ENCODE measurements at regions not wholly inside any gene's neighbourhood (a gene's known extent, or its start where the extent isn't known, plus 50 kb on each side); places are given as distances from the start of the nearest gene placed in this dataset.

DNA sequence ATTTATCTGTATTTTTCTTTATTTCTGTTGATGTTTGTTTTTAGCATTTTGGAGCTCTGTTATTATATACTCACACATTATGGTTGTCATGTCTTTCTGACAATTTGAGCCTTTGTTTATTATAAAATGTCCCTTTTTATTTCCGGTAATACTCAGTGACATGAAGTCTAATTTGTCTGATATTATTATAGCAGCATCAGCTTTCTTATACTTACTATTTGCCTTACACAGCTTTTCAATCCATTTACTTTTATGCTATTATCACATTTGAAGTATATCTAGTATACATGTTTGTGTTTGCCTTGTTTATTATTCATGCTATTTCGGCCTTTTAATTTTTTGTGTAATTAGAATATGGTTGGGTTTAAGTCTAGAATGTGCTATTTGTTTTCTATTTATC lies 430.6 kb upstream of the FANCL start:
- no peak for DNase-seq

DNA sequence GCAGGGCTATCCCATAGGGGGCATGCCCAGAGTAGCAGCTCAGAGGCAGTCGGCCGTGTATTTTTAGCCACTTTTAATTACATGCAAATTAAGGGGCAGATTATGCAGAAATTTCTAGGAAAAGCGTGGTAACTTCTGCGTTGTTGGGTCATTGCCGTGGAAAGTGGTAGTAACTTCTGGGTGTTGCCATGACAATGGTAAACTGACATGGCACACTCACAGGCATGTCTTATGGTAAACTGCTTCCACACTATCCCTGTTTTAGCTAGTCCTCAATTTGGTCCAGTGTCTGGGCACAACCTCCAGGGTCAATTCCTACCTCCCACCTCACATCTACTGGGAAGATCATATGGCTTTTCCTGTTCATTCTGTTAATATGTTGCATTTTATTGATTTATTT lies 428.9 kb upstream of the FANCL start:
- DNase-seq = no peak

- DNase-seq = no peak
These were observed 426.1 kb upstream of the FANCL start for GRCh38 chr2:58667137-58667774.

- no peak for DNase-seq
These were observed 425.3 kb upstream of the FANCL start for GRCh38 chr2:58666323-58666970.

GRCh38 chr2:58665154-58665553 lies 424.0 kb upstream of the FANCL start:
- no peak for DNase-seq

GRCh38 chr2:58664523-58665151 lies 423.5 kb upstream of the FANCL start:
- no peak for DNase-seq

DNA sequence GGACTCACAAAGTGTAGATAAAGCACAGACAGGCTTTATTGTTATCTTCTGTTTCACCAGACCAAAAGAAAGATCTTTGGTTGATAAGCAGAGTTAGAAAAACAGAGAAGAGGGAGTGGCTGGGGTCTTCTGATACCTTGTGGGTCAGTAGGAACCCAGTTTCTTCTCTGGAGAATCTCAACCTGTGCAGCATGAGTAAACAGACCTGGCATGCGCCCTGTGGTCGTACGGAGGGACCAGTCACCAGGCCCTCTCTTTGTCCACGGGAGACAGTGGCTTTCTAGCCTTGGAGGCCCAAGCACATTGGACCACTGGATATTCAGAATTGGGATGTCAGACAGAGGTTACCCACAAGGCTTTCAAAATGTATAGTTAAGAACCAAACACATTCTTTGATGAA lies 418.9 kb upstream of the FANCL start:
- no peak for DNase-seq

GRCh38 chr2:58655152-58655551 lies 414.0 kb upstream of the FANCL start:
- DNase-seq = no peak

DNA sequence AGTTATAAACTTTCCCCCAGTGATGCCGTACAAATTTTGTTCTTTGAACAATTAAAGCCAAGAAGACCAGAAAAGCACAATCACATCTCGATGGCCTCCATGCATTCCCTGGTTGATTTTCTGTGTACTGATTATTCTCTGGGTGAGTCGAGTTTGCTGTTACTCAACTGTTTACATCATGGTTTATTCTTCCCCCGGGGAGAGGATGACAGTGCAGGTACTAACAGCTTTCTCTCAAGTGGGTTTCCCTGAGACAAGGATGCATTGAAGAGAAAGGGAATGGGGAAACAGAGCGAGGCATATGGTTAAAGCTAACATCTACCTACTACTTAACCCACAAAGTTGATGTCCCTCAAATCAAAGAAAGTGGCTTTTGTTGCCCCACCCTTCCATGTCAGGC lies 410.8 kb upstream of the FANCL start:
- DNase-seq = no peak

- no peak for DNase-seq
These were observed 409.7 kb upstream of the FANCL start for GRCh38 chr2:58650781-58651180.

DNA sequence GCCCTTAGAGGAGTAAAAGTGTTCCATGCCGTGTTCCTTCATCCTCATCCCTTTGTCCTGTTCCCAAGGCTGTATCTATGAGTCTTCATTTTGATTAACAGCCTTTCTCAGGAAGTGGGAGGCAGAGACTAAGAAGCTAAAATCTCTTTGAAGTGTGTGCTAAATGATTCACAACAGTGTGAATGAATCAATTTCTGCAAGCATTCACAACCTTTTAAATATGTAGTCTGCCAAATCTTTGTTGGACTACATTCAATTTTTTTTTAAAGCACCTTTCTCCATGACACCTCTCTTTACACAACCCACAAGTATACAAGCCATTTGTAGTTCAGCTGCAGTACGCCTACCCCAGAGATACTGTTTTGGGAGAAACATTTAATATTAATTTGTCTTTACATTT lies 408.6 kb upstream of the FANCL start:
- no peak for DNase-seq

DNA sequence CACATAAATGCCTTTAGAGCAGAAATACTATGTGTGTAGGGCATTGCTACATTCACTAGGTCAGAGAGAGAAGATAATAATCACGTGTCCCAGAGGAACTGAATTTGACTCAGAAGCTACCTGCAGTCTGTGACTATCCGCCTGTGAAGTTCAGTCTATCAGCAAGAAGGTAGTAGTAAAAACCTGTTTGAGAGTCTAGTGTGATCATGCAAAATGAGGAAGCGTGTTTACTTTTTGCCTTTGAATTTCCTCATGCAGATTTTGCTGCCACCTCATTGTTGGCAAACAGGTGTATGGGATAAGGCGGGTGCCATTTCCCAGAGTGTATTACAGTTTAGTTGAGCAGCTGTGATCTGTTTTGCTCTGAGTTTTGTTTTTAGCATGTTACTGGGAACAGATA lies 403.9 kb upstream of the FANCL start:
- no peak for DNase-seq

DNA sequence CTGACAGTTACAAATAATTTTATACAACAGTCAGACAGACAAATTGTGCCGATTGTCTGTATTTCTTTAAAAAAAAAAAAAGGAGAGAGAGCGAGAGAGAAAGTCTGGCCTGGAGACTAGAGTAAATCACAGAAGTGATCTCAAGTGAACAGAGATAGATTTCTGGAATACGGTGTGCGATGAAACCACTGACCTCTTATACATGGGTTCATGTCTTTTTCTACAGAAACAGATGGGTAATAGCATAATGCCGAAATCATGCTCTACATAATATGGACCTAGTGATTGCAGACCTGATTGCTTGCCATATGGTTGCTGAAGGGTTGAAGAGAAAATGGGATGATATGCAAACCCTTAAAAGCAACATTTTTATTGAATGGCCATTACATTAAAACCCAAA lies 403.3 kb upstream of the FANCL start:
- DNase-seq = no peak

DNA sequence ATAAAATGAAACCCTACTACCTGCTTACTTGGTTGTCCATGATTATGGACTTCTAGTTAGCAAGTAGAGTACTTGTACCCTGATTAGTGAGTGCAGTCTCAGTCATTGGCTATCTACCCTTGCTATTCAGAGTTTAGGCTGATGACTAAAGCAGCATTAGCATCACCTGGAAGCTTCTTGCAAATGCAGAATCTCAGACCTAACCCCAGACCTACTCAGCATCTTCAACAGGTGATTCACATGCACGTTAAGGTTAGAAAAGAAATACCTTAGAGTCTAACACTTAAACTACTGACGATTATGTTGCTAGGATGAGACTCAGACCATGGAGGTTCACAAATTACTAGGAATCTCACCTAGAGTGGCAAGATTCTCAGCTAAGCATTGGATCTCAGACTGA lies 399.9 kb upstream of the FANCL start:
- no peak for DNase-seq

DNA sequence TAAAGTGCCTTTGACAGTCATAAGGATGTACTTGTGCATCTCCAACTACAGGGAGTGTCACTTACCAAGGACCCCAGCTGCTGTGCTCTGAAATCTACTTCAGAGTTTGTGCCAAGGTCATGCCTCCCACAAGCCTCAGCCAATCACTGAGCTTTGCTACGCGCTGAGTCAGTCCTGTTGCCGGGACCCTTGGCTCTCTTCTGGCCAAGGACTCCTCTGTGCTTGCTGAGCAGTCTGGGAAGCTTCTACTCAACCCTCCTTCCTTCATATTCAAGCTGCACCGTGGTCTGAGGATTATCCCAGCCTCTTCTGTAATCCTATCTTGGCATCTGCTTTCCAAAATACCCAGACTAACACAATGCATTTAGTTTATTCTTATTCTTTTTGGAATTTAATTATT lies 398.9 kb upstream of the FANCL start:
- DNase-seq = no peak

DNA sequence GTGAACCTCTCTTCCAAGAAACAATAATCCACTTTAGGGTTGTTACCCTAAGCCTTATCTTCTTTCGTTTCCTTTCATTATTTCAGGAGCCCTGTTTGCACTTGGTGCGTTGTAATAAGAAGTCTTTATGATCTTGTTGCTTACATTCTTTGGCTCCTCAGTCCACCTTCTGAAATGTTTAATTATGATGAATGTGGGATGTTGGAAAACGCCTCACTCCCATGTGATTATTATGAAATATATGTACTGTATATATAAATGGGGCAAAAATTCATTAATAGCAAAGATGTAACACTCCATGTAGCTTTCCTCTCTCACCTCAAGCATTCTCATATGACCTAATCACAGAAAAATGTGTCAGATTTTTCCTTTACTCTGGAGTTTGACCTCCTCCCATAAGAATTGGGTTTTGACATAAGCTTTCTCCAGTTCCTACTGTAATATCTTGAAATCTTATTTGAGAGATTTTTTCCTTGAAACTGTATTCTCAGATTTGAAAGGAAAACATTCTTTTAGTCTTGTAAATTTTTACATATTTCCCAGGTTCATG lies 397.2 kb upstream of the FANCL start:
- DNase-seq = no peak

DNA sequence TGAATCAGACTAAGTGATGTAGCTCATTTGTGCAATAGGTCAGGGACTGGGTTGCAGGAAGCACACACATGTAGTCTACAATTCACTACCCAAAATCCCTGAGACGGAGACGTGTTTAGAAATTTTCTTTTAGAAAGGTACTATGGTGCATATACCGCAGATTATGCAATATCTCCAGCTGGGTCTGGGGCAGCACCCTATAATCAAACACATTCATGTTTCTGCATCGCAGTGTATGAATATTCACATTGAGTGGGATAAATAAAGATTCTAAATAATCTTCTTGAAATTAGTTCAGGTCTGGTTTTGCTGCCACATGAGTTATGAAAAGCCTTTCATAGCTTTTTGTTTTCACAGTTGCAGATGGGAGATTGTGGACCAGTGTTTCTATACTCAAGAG lies 395.7 kb upstream of the FANCL start:
- no peak for DNase-seq

GRCh38 chr2:58635801-58636375 lies 394.8 kb upstream of the FANCL start:
- no peak for DNase-seq

DNA sequence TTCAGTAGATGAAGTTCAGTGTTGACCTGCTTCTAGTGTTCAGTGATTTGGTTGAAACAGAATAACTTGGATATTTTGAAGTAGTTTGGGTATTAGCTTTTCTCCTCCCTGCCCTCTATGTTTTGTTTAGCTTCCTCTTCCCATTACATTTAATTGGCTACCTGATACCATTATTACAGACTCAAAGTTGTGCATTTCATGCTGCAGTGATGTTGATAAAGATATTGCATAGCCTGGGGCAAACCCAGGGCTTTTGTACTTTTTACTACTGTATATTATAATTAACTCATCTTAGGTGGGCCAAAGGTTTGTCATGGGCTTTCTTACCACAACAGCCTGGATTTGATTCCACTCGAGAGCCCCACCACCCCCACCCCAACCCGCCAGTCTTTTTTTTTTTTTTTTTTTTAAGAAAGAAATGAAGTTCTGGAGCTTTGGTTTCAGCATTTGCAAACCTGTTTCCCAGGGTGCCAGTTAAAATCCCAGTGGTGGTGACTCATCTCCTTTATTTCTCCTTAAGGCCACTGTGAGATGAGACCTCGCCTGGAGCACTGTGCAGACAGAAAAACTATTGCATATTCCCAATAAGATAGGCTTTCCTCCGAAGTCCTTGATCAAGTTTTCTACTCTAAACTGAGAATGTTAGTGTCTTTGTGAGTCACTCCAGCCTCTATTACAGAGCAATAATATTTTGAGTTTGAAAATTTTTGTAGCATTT lies 393.7 kb upstream of the FANCL start:
- no peak for DNase-seq

DNA sequence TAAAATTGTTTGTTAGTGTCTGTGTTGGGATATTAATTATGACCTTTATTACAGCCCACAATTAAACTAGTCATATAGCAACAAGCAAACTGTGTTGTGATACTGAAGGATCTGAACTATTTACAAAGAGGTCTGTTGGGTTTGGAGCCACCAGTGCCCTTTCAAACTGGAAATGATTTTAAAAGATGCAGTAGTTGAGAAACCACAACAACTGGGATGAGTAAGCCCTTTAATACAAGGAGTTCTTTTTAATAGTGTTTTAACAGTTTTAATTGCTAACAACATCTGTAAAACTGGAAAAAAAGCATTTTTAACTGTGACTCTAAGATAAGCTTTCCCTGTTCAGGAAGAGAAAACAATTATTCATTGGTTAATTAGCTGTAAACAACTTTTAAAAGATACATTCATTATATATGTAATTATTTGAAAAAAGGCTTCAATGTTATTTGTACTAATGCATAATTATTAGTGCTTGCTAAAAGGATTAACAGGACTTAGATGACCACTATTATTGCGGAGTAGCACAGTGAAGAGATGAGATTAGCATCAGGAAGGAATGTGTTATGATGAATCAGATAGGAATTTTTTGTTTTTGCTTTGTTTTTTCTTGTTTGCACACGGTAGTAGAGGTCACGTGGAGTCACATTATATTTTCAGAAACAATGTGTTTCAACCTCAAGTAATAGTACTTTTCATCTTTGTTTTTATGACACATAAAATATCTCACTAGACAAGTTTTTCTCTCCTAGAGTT lies 392.7 kb upstream of the FANCL start:
- DNase-seq = no peak

DNA sequence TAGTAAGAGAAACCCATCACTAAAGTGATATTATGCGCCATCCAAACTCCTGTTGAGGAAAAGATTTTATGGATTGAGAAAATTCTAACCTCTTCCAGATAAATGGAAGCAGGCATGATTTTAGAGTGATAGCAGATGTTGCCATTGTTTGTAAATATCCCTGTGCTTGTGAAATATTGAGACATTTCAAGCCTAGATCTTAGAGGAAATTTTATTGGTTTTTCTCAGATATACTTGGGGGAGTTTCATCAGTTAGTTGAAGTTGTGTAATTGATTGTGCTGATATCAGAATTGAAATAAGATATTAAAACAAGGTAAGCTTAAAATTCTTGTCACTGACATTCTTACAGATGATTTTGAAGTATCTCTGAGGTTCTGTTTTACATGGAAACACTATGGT lies 390.9 kb upstream of the FANCL start:
- no peak for DNase-seq

DNA sequence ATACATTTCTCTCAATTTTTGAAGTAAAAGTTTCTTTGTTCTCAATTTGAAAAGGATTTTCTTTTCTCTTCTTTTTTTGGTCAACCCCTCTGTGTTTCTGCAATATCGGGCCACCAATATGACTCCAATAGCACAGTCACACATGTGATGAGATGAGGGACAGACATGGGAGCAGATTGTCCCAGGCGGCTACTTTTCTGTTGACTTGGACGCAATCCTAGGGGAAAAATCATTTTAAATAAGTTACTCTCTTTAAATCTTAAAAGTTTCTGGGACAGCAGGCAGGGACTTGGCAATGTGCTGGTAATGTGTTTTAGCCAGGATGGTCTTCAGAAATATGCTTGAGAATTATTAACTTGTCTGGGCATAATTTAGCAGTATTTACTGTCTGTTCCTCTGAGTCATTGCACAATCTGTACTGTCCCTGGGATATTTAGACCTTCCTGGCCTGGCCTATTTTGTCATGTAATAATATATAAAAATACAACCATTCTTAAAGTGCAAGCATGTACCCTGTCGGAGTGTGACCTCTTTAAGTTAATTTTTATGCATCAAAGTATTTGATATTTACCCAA lies 388.5 kb upstream of the FANCL start:
- no peak for DNase-seq
